Activated naive CD4-positive, alpha-beta T cell treated with anti-CD3 and anti-CD28 coated beads, Interleukin-2, amount 50 U/mL, for 24 hours (primary cell): ENCODE measurements at regions not wholly inside any gene's neighbourhood (a gene's known extent, or its start where the extent isn't known, plus 50 kb on each side); places are given as distances from the start of the nearest gene placed in this dataset.

Experiments used
- H3K27ac Mint-ChIP-seq: one replicate; pipeline ENCODE4 v1.8.0; 2021; ENCODE audit warnings: mild to moderate bottlenecking, mixed read lengths
- H3K27me3 Mint-ChIP-seq: one replicate; pipeline ENCODE4 v1.8.0; 2021; ENCODE audit warnings: mixed read lengths
- H3K36me3 Mint-ChIP-seq: one replicate; pipeline ENCODE4 v1.8.0; 2021; ENCODE audit warnings: mixed read lengths
- H3K4me1 Mint-ChIP-seq: one replicate; pipeline ENCODE4 v1.8.0; 2021; ENCODE audit warnings: mixed read lengths
- H3K4me3 Mint-ChIP-seq: one replicate; pipeline ENCODE4 v1.8.0; 2021; ENCODE audit warnings: mild to moderate bottlenecking, mixed read lengths
- H3K9me3 Mint-ChIP-seq: one replicate; pipeline ENCODE4 v1.8.0; 2021; ENCODE audit warnings: mixed read lengths

DNA sequence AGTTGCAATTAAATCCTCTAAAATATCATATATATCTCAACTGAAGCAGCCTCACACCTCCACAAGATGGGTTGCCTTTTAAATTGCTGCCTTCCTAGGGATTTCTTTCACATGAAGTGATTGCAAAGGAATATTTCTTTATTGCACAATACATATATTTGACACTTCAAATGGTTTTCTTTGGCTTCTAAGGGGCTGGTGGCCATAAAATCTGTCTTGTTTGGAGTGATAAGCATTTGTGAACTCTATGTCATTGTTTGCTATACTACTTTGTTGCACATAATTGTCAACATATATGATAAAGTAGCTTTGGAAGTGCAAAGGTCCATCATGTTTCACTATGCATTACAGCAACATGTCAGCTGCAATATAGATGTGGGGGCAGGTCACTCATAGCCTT is 2380.9 kb downstream of the PCDH9 start:
- Mint-ChIP-seq H3K27me3 (no peaks in the 10 kb centered on the region), H3K36me3 (no peaks in the 10 kb centered on the region), H3K27ac (no peak overlapping the region), H3K4me1 (no peaks in the 10 kb centered on the region), H3K4me3 (no peak overlapping the region), H3K9me3 (peaks cover 8% of the 10 kb centered on the region)

DNA sequence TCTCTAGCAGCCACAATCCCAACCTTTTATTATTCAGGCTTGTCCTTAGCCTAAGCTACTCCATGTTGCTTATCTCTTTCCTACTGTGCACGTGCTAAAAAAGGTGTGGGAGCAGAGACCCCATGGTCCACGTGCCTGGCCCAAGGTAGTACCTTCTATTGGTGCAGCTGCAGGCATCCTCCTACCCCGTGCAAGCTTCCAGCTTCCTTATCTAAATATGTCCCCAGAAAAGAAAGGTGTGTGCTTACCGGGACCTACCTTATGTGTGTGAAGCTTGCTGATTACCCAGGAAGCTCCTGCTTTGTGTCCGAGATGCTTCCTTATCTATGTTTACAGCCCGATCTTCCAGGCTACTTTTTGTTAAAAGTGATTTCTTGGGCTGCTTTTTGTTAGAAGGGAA is 2382.4 kb downstream of the PCDH9 start:
- no peak overlapping the region for H3K27ac Mint-ChIP-seq
- no peaks in the 10 kb centered on the region for H3K27me3 Mint-ChIP-seq
- peaks cover 8% of the 10 kb centered on the region for H3K9me3 Mint-ChIP-seq
- H3K4me3 Mint-ChIP-seq, result no peak overlapping the region
- no peaks in the 10 kb centered on the region for H3K36me3 Mint-ChIP-seq
- H3K4me1 Mint-ChIP-seq, result no peaks in the 10 kb centered on the region

- H3K27me3 Mint-ChIP-seq, result no peaks in the 10 kb centered on the region
These were observed 2385.0 kb downstream of the PCDH9 start for GRCh38 chr13:64845110-64845509.

GRCh38 chr13:64819081-64819480 is 2411.1 kb downstream of the PCDH9 start:
- H3K4me1 Mint-ChIP-seq, result no peaks in the 10 kb centered on the region
- no peaks in the 10 kb centered on the region for H3K27me3 Mint-ChIP-seq
- H3K4me3 Mint-ChIP-seq, result no peak overlapping the region
- H3K9me3 Mint-ChIP-seq, result peaks cover 9% of the 10 kb centered on the region
- no peak overlapping the region for H3K27ac Mint-ChIP-seq
- H3K36me3 Mint-ChIP-seq, result no peaks in the 10 kb centered on the region

More at GRCh38 chr13:64845110-64845509, 2385.0 kb downstream of the PCDH9 start:
- no peaks in the 10 kb centered on the region for H3K36me3 Mint-ChIP-seq
- H3K27ac Mint-ChIP-seq, result no peak overlapping the region
- no peaks in the 10 kb centered on the region for H3K4me1 Mint-ChIP-seq
- H3K4me3 Mint-ChIP-seq, result no peak overlapping the region
- peaks cover 6% of the 10 kb centered on the region for H3K9me3 Mint-ChIP-seq

- H3K27ac Mint-ChIP-seq, result no peak overlapping the region
- H3K4me1 Mint-ChIP-seq, result no peaks in the 10 kb centered on the region
- H3K4me3 Mint-ChIP-seq, result no peak overlapping the region
- no peaks in the 10 kb centered on the region for H3K36me3 Mint-ChIP-seq
- H3K9me3 Mint-ChIP-seq, result peaks cover 9% of the 10 kb centered on the region
- H3K27me3 Mint-ChIP-seq, result no peaks in the 10 kb centered on the region
These were observed 2412.4 kb downstream of the PCDH9 start for GRCh38 chr13:64817691-64818090.

DNA sequence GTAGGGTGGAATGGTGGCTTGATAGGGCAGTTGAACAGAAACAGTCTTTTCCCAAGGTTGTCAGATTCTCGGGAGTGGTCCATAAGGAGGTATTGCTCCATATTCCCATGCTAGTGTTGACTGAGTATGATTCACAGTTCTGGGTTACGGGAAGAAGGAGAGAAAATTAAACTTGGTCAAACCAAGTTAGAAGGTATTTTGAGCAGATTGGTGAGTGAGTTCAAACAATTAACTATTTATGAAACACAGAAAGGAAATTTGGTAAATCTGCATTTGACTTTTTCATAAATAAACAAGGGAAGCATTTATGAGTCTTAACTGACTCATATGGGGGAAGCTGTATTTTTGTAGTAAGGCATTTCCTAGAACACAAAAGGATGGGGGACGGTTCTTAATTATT is 2419.4 kb downstream of the PCDH9 start:
- Mint-ChIP-seq H3K27ac (no peak overlapping the region), H3K27me3 (no peaks in the 10 kb centered on the region), H3K9me3 (peaks cover 4% of the 10 kb centered on the region), H3K4me3 (no peak overlapping the region), H3K4me1 (no peaks in the 10 kb centered on the region), H3K36me3 (no peaks in the 10 kb centered on the region)

DNA sequence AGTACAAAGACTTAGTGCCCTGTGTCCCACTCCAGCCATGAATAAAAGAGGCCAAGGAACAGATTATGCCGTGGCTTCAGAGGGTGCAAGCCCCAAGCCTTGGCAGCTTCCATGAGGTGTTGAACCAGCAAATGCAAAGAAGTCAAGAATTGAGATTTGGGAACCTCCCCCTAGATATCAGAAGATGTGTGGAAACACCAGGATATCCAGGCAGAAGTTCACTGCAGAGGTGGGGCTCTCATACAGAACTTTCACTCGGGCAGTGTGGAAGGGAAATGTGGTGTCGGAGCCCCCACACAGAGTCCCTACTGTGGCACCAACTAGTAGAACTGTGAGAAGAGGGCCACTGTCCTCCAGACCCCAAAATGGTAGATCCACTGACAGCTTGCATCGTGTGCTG is 2421.4 kb downstream of the PCDH9 start:
- H3K4me3 Mint-ChIP-seq, result no peak overlapping the region
- H3K27me3 Mint-ChIP-seq, result no peaks in the 10 kb centered on the region
- peaks cover 4% of the 10 kb centered on the region for H3K9me3 Mint-ChIP-seq
- no peaks in the 10 kb centered on the region for H3K4me1 Mint-ChIP-seq
- H3K36me3 Mint-ChIP-seq, result no peaks in the 10 kb centered on the region
- no peak overlapping the region for H3K27ac Mint-ChIP-seq

DNA sequence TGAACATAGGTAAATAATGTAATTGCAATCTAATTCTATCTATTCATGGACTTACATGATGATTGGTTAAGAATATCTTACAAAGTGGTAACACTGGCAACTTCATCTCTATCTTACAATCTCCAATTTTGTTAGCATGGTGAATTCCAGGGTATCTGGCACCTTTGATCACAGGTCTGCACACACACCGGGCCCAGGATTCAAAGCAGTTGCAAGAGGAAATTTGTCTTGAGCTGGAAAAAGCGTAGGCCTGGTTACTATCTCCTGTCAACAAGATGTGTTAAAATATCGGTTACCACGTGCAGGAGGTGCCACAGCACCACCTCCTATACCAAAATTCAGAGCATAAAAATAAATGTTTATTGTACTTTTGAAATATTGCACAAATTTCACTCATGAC is 2428.4 kb downstream of the PCDH9 start:
- Mint-ChIP-seq H3K4me1 (no peaks in the 10 kb centered on the region), H3K27me3 (no peaks in the 10 kb centered on the region), H3K9me3 (peaks cover 6% of the 10 kb centered on the region), H3K4me3 (no peak overlapping the region), H3K27ac (no peak overlapping the region), H3K36me3 (no peaks in the 10 kb centered on the region)

GRCh38 chr13:64798422-64798821 is 2431.7 kb downstream of the PCDH9 start:
- peaks cover 21% of the 10 kb centered on the region for H3K9me3 Mint-ChIP-seq
- no peaks in the 10 kb centered on the region for H3K36me3 Mint-ChIP-seq
- H3K27me3 Mint-ChIP-seq, result no peaks in the 10 kb centered on the region
- no peaks in the 10 kb centered on the region for H3K4me1 Mint-ChIP-seq
- no peak overlapping the region for H3K4me3 Mint-ChIP-seq
- H3K27ac Mint-ChIP-seq, result no peak overlapping the region

- Mint-ChIP-seq H3K36me3 (no peaks in the 10 kb centered on the region), H3K9me3 (peaks cover 21% of the 10 kb centered on the region), H3K4me1 (no peaks in the 10 kb centered on the region), H3K27me3 (no peaks in the 10 kb centered on the region), H3K27ac (no peak overlapping the region), H3K4me3 (no peak overlapping the region)
These were observed 2436.5 kb downstream of the PCDH9 start for GRCh38 chr13:64793592-64793991.

DNA sequence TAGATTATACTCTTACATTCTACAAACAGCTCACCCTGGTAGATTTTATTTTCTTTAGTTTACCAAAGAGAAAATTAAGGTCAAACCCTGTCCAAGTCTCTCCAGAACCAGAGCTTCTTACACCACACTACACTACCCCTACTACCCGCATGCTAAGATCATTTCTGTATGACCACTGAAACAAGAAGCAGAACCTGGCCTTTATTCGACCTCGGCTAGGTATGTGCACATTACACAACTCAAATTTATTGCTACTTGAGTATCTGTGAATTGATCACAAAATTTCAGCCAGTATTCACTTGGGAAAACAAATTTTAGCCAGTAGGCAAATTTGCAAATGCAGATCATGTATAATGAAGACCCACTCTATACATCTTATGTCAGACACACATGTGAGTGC is 2437.0 kb downstream of the PCDH9 start:
- Mint-ChIP-seq H3K4me3 (no peak overlapping the region), H3K27ac (no peak overlapping the region), H3K9me3 (peaks cover 21% of the 10 kb centered on the region), H3K4me1 (no peaks in the 10 kb centered on the region), H3K27me3 (no peaks in the 10 kb centered on the region), H3K36me3 (no peaks in the 10 kb centered on the region)

GRCh38 chr13:64791373-64791772 is 2438.8 kb downstream of the PCDH9 start:
- Mint-ChIP-seq H3K4me3 (no peak overlapping the region), H3K27me3 (no peaks in the 10 kb centered on the region), H3K4me1 (no peaks in the 10 kb centered on the region), H3K36me3 (no peaks in the 10 kb centered on the region), H3K27ac (no peak overlapping the region), H3K9me3 (peaks cover 14% of the 10 kb centered on the region)

DNA sequence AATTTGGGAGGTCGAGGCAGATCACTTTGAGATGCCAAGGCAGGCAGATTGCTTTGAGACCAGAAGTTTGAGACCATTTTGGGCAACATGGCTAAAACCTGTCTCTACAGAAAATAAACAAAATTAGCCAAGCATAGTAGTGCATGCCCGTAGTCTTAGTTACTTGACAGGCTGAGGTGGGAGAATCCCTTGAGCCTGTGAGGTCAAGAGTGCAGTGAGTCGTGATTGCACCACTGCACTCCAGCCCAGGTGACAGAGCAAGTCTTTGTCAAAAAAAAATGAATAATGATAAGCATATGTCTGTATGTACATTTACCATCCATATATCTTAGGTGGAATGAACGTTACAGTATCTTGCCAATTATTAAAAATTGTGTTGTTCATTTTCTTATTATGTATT is 2447.7 kb downstream of the PCDH9 start:
- Mint-ChIP-seq H3K27me3 (no peaks in the 10 kb centered on the region), H3K4me1 (no peaks in the 10 kb centered on the region), H3K36me3 (no peaks in the 10 kb centered on the region), H3K9me3 (peaks cover 5% of the 10 kb centered on the region), H3K27ac (no peak overlapping the region), H3K4me3 (no peak overlapping the region)

DNA sequence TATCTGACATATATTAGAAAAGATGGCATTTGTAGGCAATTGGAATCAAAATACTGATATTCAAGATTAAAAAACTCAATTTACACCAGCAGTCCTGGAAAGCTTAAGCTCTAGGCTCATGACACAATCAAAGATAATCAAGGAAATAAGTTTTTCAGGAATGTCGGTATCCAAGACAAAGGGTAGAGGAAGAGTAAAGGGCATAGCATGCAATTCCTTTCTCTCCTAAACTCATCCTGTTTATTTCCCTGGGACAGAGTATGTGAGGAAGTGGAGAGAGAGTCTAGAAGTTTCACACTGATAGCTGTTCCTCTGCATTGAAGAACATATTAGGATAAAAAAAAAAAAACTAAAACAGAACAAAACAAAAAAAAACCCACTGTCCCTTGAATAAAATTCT is 2452.1 kb downstream of the PCDH9 start:
- Mint-ChIP-seq H3K9me3 (peaks cover 10% of the 10 kb centered on the region), H3K4me1 (no peaks in the 10 kb centered on the region), H3K4me3 (no peak overlapping the region), H3K27me3 (no peaks in the 10 kb centered on the region), H3K27ac (no peak overlapping the region), H3K36me3 (no peaks in the 10 kb centered on the region)

DNA sequence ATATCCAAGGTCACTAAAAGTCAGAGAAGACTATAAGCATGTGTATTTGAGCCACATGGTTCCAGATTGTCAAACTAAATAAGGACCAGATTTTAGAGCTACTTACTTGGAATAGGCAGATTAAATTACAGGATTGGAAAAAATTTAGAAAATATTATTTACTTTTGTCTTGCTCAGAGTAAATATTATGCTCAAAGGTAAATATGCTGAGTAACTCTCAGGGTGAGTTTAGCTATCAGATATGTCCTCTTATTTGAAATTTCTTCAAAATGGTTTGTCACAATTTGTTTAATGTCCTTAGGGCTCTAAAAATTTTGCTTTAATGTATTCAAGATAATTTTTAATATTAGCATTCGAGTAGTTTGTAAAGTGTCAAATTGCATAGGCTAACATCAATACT is 2455.2 kb downstream of the PCDH9 start:
- Mint-ChIP-seq H3K27me3 (no peaks in the 10 kb centered on the region), H3K4me1 (no peaks in the 10 kb centered on the region), H3K27ac (no peak overlapping the region), H3K9me3 (peaks cover 5% of the 10 kb centered on the region), H3K4me3 (no peak overlapping the region), H3K36me3 (no peaks in the 10 kb centered on the region)

DNA sequence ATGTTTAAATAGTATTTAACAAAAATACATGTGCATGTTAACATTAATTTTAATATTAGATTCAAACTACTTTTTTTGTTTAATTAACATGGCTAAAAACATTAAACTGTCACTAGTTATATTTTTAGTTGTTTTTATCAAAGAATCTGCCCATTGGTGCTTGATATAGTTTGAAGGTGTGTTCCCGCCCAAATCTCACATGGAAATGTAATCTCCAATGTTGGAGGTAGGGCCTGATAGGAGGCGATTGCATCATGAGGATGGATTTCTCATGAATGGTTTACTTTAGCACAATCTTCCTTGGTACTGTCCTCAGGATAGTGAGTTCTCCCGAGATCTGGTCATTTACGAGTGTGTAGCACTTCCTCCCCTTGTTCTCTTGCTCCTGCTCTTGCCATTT is 2459.4 kb downstream of the PCDH9 start:
- H3K9me3 Mint-ChIP-seq, result peaks cover 6% of the 10 kb centered on the region
- no peaks in the 10 kb centered on the region for H3K36me3 Mint-ChIP-seq
- no peak overlapping the region for H3K27ac Mint-ChIP-seq
- H3K4me1 Mint-ChIP-seq, result no peaks in the 10 kb centered on the region
- H3K27me3 Mint-ChIP-seq, result no peaks in the 10 kb centered on the region
- no peak overlapping the region for H3K4me3 Mint-ChIP-seq

DNA sequence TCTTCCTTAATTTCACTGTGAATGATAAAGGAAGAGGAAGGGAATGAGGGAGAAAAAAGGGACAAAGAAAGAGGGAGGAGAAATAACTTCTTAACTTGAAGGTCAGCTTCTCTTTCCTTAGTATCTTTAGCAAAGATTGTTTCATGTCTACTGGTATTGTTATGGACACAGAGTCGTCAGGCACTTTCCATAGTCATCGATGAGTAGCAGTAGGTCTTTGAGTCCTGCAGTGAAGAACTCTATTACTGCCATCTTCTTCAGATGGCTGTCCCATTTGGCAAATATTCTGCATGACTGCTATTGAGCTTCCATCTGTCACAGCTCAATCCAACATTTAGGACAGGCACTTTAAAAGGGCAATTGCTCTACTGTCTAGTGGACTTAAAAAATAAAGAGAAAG is 2463.1 kb downstream of the PCDH9 start:
- Mint-ChIP-seq H3K4me1 (no peaks in the 10 kb centered on the region), H3K27ac (no peak overlapping the region), H3K27me3 (no peaks in the 10 kb centered on the region), H3K4me3 (no peak overlapping the region), H3K36me3 (no peaks in the 10 kb centered on the region), H3K9me3 (peaks cover 10% of the 10 kb centered on the region)
